ENCODE measurements at regions not wholly inside any gene's neighbourhood (a gene's known extent, or its start where the extent isn't known, plus 50 kb on each side); places are given as distances from the start of the nearest gene placed in this dataset.

- no peak for TF ChIP-seq BCL3 (IDR thresholded peaks at IDR 0.05)
- TF ChIP-seq RFX5 (IDR thresholded peaks at IDR 0.05): no peak
Measured at GRCh38 chr17:404703-405102, 52.1 kb upstream of the RPH3AL start (continued).
